ENCODE measurements at regions not wholly inside any gene's neighbourhood (a gene's known extent, or its start where the extent isn't known, plus 50 kb on each side); places are given as distances from the start of the nearest gene placed in this dataset.
"Not testable (repeated sequence)": the region's sequence is repeated elsewhere in the genome, so short reads cannot be mapped to it uniquely, and the experiment has no call there.

DNA sequence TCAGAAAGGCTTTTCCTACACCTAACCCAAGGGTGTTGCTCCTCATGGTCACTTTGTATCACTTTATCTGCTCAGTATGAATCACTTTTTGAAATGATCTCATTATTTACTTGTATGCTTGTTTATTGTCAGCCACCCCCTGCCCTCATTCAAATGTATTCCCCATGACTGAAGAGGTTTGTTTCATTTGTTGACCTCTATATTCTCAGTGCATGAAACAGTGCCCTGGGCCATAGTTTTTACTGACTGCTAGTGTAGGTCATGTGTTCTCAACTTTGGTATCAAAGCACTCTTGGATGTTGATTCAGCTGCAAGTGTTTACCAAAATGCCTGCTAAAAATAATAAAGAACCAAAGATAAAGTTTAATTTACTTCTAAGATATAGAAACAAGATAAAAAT lies 381.7 kb upstream of the ARPP21 start:
- Histone ChIP-seq H3K36me3 (replicated peaks) (no peaks in the 10 kb centered on the region), H3K4me3 (ENCODE audit: low read depth, low read length) (no peak overlapping the region), H3K27me3 (replicated peaks) (no peaks in the 10 kb centered on the region), H3K27ac (no peak overlapping the region)
- in situ Hi-C loops (cut with HindIII; ENCODE audit: low pct_ligation_motif_present, low sequenced_read_pairs) = no loop called here
- DNase-seq = no peak
- TF ChIP-seq, protein P1, sequence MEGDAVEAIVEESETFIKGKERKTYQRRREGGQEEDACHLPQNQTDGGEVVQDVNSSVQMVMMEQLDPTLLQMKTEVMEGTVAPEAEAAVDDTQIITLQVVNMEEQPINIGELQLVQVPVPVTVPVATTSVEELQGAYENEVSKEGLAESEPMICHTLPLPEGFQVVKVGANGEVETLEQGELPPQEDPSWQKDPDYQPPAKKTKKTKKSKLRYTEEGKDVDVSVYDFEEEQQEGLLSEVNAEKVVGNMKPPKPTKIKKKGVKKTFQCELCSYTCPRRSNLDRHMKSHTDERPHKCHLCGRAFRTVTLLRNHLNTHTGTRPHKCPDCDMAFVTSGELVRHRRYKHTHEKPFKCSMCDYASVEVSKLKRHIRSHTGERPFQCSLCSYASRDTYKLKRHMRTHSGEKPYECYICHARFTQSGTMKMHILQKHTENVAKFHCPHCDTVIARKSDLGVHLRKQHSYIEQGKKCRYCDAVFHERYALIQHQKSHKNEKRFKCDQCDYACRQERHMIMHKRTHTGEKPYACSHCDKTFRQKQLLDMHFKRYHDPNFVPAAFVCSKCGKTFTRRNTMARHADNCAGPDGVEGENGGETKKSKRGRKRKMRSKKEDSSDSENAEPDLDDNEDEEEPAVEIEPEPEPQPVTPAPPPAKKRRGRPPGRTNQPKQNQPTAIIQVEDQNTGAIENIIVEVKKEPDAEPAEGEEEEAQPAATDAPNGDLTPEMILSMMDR (IDR thresholded peaks at IDR 0.05; ENCODE audit: low read depth, low read length, missing control alignments) = no peak

DNA sequence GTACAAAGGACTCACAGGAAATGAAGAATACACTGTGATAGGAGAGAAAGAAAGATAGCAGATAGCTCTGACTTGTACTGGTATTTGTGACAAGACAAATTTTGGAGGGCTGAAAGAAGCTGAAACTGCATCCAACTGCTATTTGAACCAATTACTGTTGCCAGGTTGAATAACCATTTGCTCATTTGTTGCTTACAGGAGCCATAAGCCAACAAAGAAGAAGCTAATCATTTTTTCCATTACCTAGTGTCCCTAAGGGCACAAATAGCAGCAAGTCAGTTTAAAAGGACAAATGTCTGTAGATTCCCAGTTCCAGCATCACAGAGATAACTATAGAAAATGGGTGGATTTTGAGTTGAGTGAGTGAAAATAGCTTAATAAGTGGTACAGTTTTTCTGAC lies 376.9 kb upstream of the ARPP21 start:
- TF ChIP-seq, protein P1 (IDR thresholded peaks at IDR 0.05; ENCODE audit: low read depth, low read length, missing control alignments) = no peak
- Histone ChIP-seq H3K27ac (no peak overlapping the region), H3K4me3 (ENCODE audit: low read depth, low read length) (no peak overlapping the region), H3K36me3 (replicated peaks) (no peaks in the 10 kb centered on the region), H3K27me3 (replicated peaks) (no peaks in the 10 kb centered on the region)
- no peak for DNase-seq
- in situ Hi-C loops (cut with HindIII; ENCODE audit: low pct_ligation_motif_present, low sequenced_read_pairs) = no loop called here

DNA sequence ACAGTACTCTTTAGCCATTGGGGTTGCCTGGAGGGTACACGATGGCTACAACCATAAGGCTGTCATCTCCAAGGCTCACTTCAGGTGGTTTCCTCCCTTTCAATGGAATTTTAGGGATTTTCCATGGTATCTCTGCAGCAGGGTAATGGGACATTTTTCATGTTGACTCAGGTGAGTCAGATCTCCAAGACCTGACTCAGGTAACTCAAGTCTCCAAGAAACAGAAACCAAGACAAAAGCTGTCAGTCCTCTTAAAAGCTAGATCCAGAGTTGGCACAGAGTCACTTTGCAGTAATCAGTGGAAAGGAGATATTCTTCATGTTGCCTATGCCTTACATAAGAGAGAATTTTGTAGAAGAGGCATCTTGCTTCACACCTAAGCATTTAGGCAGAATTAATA lies 375.8 kb upstream of the ARPP21 start:
- Histone ChIP-seq H3K27me3 (replicated peaks) (no peaks in the 10 kb centered on the region), H3K4me3 (ENCODE audit: low read depth, low read length) (no peak overlapping the region), H3K27ac (no peak overlapping the region), H3K36me3 (replicated peaks) (no peaks in the 10 kb centered on the region)
- DNase-seq = no peak
- TF ChIP-seq, protein P1 (IDR thresholded peaks at IDR 0.05; ENCODE audit: low read depth, low read length, missing control alignments) = no peak
- in situ Hi-C loops (cut with HindIII; ENCODE audit: low pct_ligation_motif_present, low sequenced_read_pairs) = no loop called here

DNA sequence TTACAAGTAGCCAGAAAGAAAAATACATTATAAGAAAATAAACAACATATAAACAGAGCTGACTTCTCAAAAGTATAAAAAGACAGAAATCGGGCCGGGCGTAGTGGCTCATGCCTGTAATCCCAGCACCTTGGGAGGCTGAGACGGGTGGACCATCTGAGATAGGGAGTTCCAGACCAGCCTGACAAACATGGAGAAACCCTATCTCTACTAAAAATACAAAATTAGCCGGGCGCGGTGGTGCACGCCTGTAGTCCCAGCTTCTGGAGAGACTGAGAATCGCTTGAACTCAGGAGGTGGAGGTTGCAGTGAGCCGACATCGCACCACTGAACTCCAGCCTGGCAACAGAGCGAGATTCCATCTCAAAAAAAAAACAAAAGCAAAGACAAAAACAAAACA lies 373.3 kb upstream of the ARPP21 start:
- in situ Hi-C loops (cut with HindIII; ENCODE audit: low pct_ligation_motif_present, low sequenced_read_pairs); H3K4me3 ChIP-seq (ENCODE audit: low read depth, low read length); H3K36me3 ChIP-seq (replicated peaks); H3K27me3 ChIP-seq (replicated peaks); H3K27ac ChIP-seq; DNase-seq: not testable (repeated sequence)

DNA sequence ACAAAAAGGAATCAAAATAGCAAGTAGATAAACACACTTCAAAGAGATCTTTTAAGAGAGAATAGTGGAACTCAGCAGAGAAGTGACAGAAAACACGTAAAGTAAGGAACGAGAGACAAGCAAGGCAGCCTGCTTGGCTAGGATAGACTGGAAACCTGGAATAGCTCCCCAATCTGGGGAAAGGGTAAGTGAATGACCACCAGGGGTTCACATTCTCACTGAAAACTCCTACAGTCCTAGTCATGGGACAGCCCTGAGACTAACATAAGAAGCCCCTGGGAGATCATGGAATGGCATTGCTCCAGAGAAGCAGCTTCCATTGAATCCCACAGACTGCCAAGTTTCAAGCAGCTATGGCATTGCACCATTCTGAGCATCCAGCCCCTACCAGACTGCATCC lies 363.6 kb upstream of the ARPP21 start:
- Histone ChIP-seq H3K27me3 (replicated peaks) (no peaks in the 10 kb centered on the region), H3K36me3 (replicated peaks) (no peaks in the 10 kb centered on the region), H3K4me3 (ENCODE audit: low read depth, low read length) (no peak overlapping the region), H3K27ac (no peak overlapping the region)
- TF ChIP-seq, protein P1 (IDR thresholded peaks at IDR 0.05; ENCODE audit: low read depth, low read length, missing control alignments) = no peak
- DNase-seq = no peak
- in situ Hi-C loops (cut with HindIII; ENCODE audit: low pct_ligation_motif_present, low sequenced_read_pairs) = no loop called here

DNA sequence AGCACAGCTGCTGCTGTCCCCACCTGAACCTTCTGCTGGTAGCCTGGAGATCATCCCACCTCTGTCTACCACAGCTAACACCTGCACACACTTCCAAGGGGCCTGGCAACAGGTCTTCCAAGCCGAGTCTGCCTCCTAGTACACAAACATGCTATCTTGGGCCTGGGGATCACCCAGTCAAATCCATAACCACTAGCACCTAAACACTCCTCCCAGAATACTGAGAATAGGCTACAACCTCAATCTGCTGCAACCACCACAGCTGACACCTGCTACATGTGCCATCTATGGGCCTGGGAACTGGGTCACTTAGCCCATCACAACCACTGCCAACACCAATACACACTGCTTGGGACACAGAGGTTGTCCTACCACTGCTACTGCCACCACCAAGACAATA lies 362.8 kb upstream of the ARPP21 start:
- no peaks in the 10 kb centered on the region for H3K36me3 ChIP-seq (replicated peaks)
- TF ChIP-seq, protein P1 (IDR thresholded peaks at IDR 0.05; ENCODE audit: low read depth, low read length, missing control alignments) = no peak
- in situ Hi-C loops (cut with HindIII; ENCODE audit: low pct_ligation_motif_present, low sequenced_read_pairs) = no loop called here
- H3K27ac ChIP-seq = no peak overlapping the region
- H3K4me3 ChIP-seq (ENCODE audit: low read depth, low read length) = no peak overlapping the region
- DNase-seq = no peak
- no peaks in the 10 kb centered on the region for H3K27me3 ChIP-seq (replicated peaks)

All from brain microvascular endothelial cell (primary cell).